ENCODE measurements at regions not wholly inside any gene's neighbourhood (a gene's known extent, or its start where the extent isn't known, plus 50 kb on each side); places are given as distances from the start of the nearest gene placed in this dataset.

- no peak for DNase-seq
These were observed 52.0 kb upstream of the KCNIP1 start for GRCh38 chr5:170451747-170452365.

DNA sequence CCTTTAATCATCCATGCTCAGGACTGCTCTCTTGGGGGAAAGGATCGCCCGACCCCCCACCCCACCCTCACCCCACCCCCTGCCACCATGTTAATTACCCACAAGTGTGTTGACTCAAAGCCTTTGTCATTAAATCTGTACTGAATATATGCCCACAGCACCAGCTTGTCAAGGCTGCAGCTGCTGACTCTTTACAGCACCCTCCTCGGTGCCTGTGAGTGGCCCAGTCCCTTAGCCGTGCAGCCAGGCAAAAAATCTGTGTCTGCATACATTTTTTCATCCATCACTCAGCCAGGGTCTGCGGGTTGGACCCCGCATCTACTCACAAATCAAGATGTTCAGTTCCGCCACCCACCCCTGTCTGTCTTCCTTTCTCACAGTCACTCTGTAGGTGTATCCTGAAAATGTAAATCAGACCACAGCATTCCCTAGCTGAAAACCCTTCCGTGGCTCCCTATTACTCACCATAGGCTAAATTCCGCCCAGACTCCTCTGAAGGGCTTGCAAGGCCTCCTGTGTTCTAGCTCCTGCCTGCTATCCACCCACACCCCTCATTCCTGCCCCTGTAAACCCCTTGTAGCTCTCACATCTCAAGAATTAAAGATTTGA, 53.7 kb upstream of the KCNIP1 start:
- DNase-seq = no peak

GRCh38 chr5:170449232-170449631, 54.6 kb upstream of the KCNIP1 start:
- DNase-seq = no peak

DNA sequence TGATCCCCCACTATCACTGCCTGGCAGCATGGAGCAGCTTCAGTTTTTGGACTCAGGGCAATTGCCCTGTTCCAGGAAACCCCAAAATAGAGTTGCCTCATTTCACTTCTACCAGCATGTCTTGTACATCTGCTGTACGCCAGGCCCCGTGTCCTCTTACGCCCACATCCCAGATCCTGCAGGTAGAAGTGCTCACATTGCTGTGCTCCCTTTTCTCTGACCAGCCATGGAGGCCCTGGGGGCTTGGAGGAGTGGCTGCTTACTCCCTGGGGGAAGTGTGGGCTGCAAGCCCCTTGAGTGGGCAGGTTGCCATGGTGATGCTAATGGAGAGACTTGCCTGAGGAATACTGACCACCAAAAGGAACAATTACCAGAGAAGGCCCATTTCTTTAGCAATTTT, 55.6 kb upstream of the KCNIP1 start:
- no peak for DNase-seq

- no peak for DNase-seq
These were observed 57.2 kb upstream of the KCNMB1 start for GRCh38 chr5:170446365-170446764.

DNA sequence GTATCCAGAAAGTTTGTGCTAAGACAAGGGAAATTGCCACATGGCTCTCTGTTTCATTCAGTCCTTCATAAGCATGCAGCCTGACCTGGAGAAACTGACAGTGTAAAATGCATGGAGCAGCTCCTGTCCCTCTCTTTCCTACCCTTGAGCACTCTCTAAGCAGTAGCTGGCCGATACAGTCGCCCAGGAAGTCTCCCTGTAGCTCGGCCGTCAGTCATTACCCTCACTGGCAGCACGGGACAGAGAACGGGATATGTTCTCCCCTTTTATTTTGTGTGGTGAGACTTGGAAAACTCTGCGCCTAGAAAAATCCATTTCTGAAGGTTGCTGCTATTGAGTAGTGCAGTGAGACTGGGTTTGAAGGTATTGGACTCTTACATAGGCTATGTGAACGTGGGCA, 56.8 kb upstream of the KCNMB1 start:
- no peak for DNase-seq

DNA sequence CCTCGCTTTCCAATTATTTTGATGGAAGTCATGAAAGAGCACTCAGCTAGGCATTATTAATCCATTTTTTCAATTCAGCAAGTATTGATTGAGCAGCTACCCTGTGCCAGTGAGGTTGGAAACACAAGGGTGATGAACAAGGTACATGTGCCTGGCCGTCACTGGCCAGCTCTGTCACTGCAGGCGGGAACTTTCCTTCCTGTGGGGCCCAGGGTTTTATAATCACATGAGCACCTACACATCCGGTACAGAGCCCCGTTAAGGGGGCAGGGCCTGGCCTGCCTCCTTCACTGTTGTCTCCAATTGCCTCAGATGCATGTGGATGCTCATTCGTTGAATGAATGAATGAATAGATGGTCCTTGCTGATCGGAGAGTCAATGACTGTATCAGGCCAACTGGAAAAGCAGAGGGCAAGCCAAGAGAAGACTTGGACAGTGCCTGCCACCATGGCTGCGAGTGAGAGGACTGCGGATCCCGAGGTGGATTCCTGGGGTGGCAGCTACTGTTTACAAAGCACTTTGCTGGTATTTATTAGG, 55.9 kb upstream of the KCNMB1 start:
- DNase-seq = no peak

GRCh38 chr5:170444181-170444580, 55.0 kb upstream of the KCNMB1 start:
- no peak for DNase-seq

DNA sequence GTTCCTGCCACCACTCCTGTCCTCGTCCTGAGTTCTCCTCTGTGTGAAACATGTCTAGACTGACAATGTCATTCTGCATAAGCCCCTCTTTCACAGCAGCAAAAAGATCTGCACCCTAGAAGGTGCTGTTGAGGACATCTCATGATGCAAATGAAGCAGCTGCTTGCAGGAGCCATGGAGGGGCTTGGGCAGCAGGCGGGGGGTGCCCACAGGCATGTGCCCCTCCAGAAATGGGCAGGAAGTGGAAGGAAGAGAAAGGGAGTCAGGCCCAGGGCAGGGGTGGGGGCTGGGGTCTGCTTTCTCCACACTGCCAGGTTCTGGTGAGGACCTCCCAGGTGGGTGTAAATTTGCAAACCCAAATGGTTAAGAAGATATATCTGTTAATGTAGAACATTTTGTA, 54.5 kb upstream of the KCNMB1 start:
- DNase-seq = no peak

- no peak for DNase-seq
These were observed 53.8 kb upstream of the KCNMB1 start for GRCh38 chr5:170442921-170443320.

DNA sequence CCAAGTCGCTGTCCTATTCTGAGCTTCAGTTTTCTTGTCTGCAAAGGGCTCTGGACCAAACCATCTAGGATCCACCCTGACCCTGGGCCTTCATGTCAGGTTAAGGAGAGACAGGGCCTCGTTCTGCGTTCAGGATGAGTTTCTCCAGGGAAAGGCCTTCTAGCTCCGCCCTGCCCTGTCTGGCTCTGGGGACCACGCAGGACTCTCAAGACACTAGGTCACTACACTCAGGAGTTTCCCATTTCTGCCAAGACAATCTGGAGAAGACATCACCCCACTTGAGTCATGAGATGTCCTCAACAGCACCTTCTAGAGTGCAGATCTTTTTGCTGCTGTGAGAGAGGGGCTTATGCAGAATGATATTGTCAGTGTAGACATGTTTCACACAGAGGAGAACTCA, 53.2 kb upstream of the KCNMB1 start:
- DNase-seq = no peak

- no peak for DNase-seq
These were observed 52.2 kb upstream of the KCNMB1 start for GRCh38 chr5:170441393-170441784.

- no peak for DNase-seq
These were observed 51.7 kb upstream of the KCNMB1 start for GRCh38 chr5:170440771-170441392.

- no peak for DNase-seq
These were observed 50.7 kb upstream of the KCNMB1 start for GRCh38 chr5:170439944-170440269.

- DNase-seq = peak; percentile 64
These were observed 50.2 kb upstream of the KCNMB1 start for GRCh38 chr5:170439223-170439943.

Data from DMS79 (cell line).